ENCODE measurements at regions not wholly inside any gene's neighbourhood (a gene's known extent, or its start where the extent isn't known, plus 50 kb on each side); places are given as distances from the start of the nearest gene placed in this dataset.
A peak's percentile ranks its signal among the peaks of the same experiment; 100 is the strongest.

GRCh38 chr10:21437770-21438382 is 87.6 kb downstream of the SKIDA1 start:
- H4K91ac ChIP-seq (ENCODE audit: low read depth, low read length, poor library complexity), result no peak overlapping the region
- WGBS, 2 donors (ENCODE audit: extremely low coverage in 2 of 2, insufficient read length in 2 of 2, insufficient replicate concordance in 1 of 2), result no CpG with 5 or more reads among the region's 8 CpGs
- DNase-seq (ENCODE audit: low spot score), result no peak

DNA sequence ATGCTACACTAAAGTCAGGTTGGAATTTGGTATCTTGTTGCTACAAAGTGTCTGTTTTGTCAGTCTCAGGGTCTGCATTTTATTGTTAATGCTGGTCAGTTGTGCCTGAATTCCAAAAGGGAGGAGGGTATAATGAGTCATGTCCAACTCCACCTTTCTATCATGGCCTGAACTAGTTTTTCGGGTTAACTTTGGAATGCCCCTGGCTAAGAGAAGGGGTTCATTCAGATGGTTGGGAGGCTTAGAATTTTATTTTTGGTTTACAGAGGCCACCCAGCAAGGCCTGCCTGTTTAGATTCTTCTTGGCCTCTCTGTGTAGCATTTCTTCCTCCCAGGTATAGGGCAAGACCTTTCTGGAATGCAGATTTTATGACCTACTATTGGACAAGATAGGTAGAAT is 93.2 kb downstream of the SKIDA1 start:
- no peaks in the 10 kb centered on the region for H3K79me1 ChIP-seq (ENCODE audit: low read depth, low read length)
- no peak overlapping the region for H2BK120ac ChIP-seq (ENCODE audit: low read depth, low read length)
- H3K4me2 ChIP-seq (ENCODE audit: insufficient read depth, low read length, poor library complexity, severe bottlenecking), result no peak overlapping the region
- no peak overlapping the region for H2BK5ac ChIP-seq (ENCODE audit: low read length)
- no peaks in the 10 kb centered on the region for H3K27me3 ChIP-seq (ENCODE audit: control insufficient read depth in 3 of 3, insufficient read depth in 3 of 3, low read depth in 1 of 3, low read length in 3 of 3)
- peaks cover 0 to 2% of the 10 kb centered on the region in 2 donors for H3K36me3 ChIP-seq (replicated peaks in 1 of 2; ENCODE audit: control insufficient read depth in 2 of 2, insufficient read depth in 2 of 2, low read length in 2 of 2)
- WGBS, 2 donors (ENCODE audit: extremely low coverage in 2 of 2, insufficient read length in 2 of 2, insufficient replicate concordance in 1 of 2), result no CpG with 5 or more reads among the region's 1 CpG
- H3K18ac ChIP-seq (ENCODE audit: low read length), result no peak overlapping the region
- peaks cover 11 to 14% of the 10 kb centered on the region in 2 donors for H3K9me3 ChIP-seq (replicated peaks in 1 of 2; ENCODE audit: control insufficient read depth in 2 of 2, insufficient read depth in 1 of 2, low read depth in 1 of 2, low read length in 2 of 2)
- H4K8ac ChIP-seq (ENCODE audit: low read depth, low read length), result no peak overlapping the region
- no peak for DNase-seq (ENCODE audit: low spot score)
- no peak overlapping the region for H3K23ac ChIP-seq (ENCODE audit: low read depth, low read length, poor library complexity)
- no peak overlapping the region for H2BK15ac ChIP-seq (ENCODE audit: low read length)
- no peak overlapping the region for H3K14ac ChIP-seq (ENCODE audit: low read length)
- no peak overlapping the region for H3K4ac ChIP-seq (ENCODE audit: low read length)
- no peak overlapping the region for H3K27ac ChIP-seq (replicated peaks; ENCODE audit: low read length)
- no peaks in the 10 kb centered on the region for H3K4me1 ChIP-seq (ENCODE audit: control insufficient read depth in 2 of 2, insufficient read depth in 1 of 2, low read depth in 1 of 2, low read length in 2 of 2)
- no peak overlapping the region for H3K9ac ChIP-seq (ENCODE audit: low read depth, low read length, poor library complexity)
- H2BK12ac ChIP-seq (ENCODE audit: low read length), result no peak overlapping the region
- no peak overlapping the region for H3K4me3 ChIP-seq (ENCODE audit: low read length in 2 of 2)
- H2AK5ac ChIP-seq (ENCODE audit: low read depth, low read length), result no peak overlapping the region
- no peak overlapping the region for H2AFZ ChIP-seq (ENCODE audit: low read length)
- no peak overlapping the region for H4K91ac ChIP-seq (ENCODE audit: low read depth, low read length, poor library complexity)

More at GRCh38 chr10:21437770-21438382, 87.6 kb downstream of the SKIDA1 start:
- no peak overlapping the region for H3K9ac ChIP-seq (ENCODE audit: low read depth, low read length, poor library complexity)
- no peak overlapping the region for H3K4me2 ChIP-seq (ENCODE audit: insufficient read depth, low read length, poor library complexity, severe bottlenecking)
- H2BK120ac ChIP-seq (ENCODE audit: low read depth, low read length), result no peak overlapping the region
- H3K14ac ChIP-seq (ENCODE audit: low read length), result no peak overlapping the region
- no peak overlapping the region for H2BK12ac ChIP-seq (ENCODE audit: low read length)
- H4K8ac ChIP-seq (ENCODE audit: low read depth, low read length), result no peak overlapping the region
- H2BK5ac ChIP-seq (ENCODE audit: low read length), result no peak overlapping the region
- no peak overlapping the region for H2BK15ac ChIP-seq (ENCODE audit: low read length)
- no peaks in the 10 kb centered on the region for H3K79me1 ChIP-seq (ENCODE audit: low read depth, low read length)
- H3K18ac ChIP-seq (ENCODE audit: low read length), result no peak overlapping the region
- no peak overlapping the region for H2AFZ ChIP-seq (ENCODE audit: low read length)
- no peak overlapping the region for H3K4me3 ChIP-seq (ENCODE audit: low read length in 2 of 2)
- no peaks in the 10 kb centered on the region for H3K4me1 ChIP-seq (ENCODE audit: control insufficient read depth in 2 of 2, insufficient read depth in 1 of 2, low read depth in 1 of 2, low read length in 2 of 2)
- H3K27ac ChIP-seq (replicated peaks; ENCODE audit: low read length), result no peak overlapping the region
- H3K23ac ChIP-seq (ENCODE audit: low read depth, low read length, poor library complexity), result no peak overlapping the region
- no peak overlapping the region for H2AK5ac ChIP-seq (ENCODE audit: low read depth, low read length)
- H3K4ac ChIP-seq (ENCODE audit: low read length), result no peak overlapping the region
- no peaks in the 10 kb centered on the region for H3K27me3 ChIP-seq (ENCODE audit: control insufficient read depth in 3 of 3, insufficient read depth in 3 of 3, low read depth in 1 of 3, low read length in 3 of 3)
- no peaks in the 10 kb centered on the region for H3K36me3 ChIP-seq (replicated peaks in 1 of 2; ENCODE audit: control insufficient read depth in 2 of 2, insufficient read depth in 2 of 2, low read length in 2 of 2)
- no peaks in the 10 kb centered on the region for H3K9me3 ChIP-seq (replicated peaks in 1 of 2; ENCODE audit: control insufficient read depth in 2 of 2, insufficient read depth in 1 of 2, low read depth in 1 of 2, low read length in 2 of 2)

DNA sequence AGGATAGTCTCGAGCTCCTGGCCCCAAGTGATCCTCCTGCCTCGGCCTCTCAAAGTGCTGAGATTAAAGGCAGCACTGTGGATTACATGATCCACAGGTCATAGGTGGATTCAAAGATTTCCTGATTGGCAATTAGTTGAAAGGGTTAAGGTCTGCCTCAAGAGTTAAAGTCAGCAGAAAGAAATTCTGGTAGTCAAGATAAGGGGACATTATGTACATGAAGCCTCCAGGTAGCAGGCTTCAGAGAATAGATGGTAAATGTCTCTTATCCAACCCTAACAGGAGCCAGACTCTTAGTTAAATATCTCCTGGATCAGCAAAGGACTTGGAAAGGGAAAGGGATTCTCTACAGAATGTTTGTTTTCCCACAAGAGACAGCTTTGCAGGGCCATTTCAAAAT is 93.7 kb downstream of the SKIDA1 start:
- H2BK5ac ChIP-seq (ENCODE audit: low read length), result no peak overlapping the region
- no peak overlapping the region for H4K91ac ChIP-seq (ENCODE audit: low read depth, low read length, poor library complexity)
- H3K4ac ChIP-seq (ENCODE audit: low read length), result no peak overlapping the region
- no peak overlapping the region for H3K14ac ChIP-seq (ENCODE audit: low read length)
- H3K23ac ChIP-seq (ENCODE audit: low read depth, low read length, poor library complexity), result no peak overlapping the region
- WGBS, 2 donors (ENCODE audit: extremely low coverage in 2 of 2, insufficient read length in 2 of 2, insufficient replicate concordance in 1 of 2), result no CpG with 5 or more reads among the region's 2 CpGs
- no peaks in the 10 kb centered on the region for H3K4me1 ChIP-seq (ENCODE audit: control insufficient read depth in 2 of 2, insufficient read depth in 1 of 2, low read depth in 1 of 2, low read length in 2 of 2)
- no peak overlapping the region for H3K27ac ChIP-seq (replicated peaks; ENCODE audit: low read length)
- H3K27me3 ChIP-seq (ENCODE audit: control insufficient read depth in 3 of 3, insufficient read depth in 3 of 3, low read depth in 1 of 3, low read length in 3 of 3), result no peaks in the 10 kb centered on the region
- H3K18ac ChIP-seq (ENCODE audit: low read length), result no peak overlapping the region
- H2BK120ac ChIP-seq (ENCODE audit: low read depth, low read length), result no peak overlapping the region
- H3K4me2 ChIP-seq (ENCODE audit: insufficient read depth, low read length, poor library complexity, severe bottlenecking), result no peak overlapping the region
- no peak overlapping the region for H3K9ac ChIP-seq (ENCODE audit: low read depth, low read length, poor library complexity)
- H2BK12ac ChIP-seq (ENCODE audit: low read length), result no peak overlapping the region
- no peak overlapping the region for H2AFZ ChIP-seq (ENCODE audit: low read length)
- no peak overlapping the region for H4K8ac ChIP-seq (ENCODE audit: low read depth, low read length)
- peaks cover 13 to 18% of the 10 kb centered on the region in 2 donors for H3K9me3 ChIP-seq (replicated peaks in 1 of 2; ENCODE audit: control insufficient read depth in 2 of 2, insufficient read depth in 1 of 2, low read depth in 1 of 2, low read length in 2 of 2)
- H2BK15ac ChIP-seq (ENCODE audit: low read length), result no peak overlapping the region
- H2AK5ac ChIP-seq (ENCODE audit: low read depth, low read length), result no peak overlapping the region
- no peaks in the 10 kb centered on the region for H3K79me1 ChIP-seq (ENCODE audit: low read depth, low read length)
- no peak for DNase-seq (ENCODE audit: low spot score)
- H3K4me3 ChIP-seq (ENCODE audit: low read length in 2 of 2), result no peak overlapping the region
- H3K36me3 ChIP-seq (replicated peaks in 1 of 2; ENCODE audit: control insufficient read depth in 2 of 2, insufficient read depth in 2 of 2, low read length in 2 of 2), result peaks cover 0 to 2% of the 10 kb centered on the region in 2 donors

DNA sequence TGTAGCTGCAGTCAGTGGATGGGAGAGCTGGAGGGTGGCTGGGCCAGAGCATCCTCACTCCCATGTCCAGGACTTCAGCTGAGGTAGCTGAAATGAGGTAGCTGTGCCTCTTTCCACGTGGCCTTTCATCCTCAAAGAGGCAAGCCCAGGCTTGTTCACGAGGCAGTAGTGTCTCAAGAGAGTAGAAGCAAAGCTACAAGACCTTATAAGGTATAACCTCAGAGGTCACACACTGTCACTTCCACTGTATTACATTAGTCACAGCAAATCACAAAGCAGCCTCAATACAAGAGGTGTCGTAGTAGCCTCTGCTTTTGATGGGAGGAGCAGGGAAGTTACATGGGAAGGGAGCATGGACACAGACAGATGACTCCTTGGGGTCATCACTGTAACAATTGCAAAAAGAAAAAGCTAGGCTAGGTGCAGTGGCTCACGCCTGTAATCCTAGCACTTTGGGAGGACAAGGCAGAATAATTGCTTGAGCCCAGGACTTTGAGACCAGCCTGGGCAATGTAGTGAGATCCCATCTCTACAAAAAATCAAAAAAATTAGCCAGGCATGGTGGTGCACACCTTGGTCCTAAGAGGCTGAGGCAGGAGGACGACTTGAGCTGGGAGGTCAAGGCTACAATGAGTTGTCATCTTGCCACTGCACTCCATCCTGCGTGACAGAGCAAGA is 97.5 kb downstream of the SKIDA1 start:
- no peak overlapping the region for H3K4me3 ChIP-seq (ENCODE audit: low read length in 2 of 2)
- no CpG with 5 or more reads among the region's 6 CpGs for WGBS, 2 donors (ENCODE audit: extremely low coverage in 2 of 2, insufficient read length in 2 of 2, insufficient replicate concordance in 1 of 2)
- H3K4me2 ChIP-seq (ENCODE audit: insufficient read depth, low read length, poor library complexity, severe bottlenecking), result no peak overlapping the region
- no peak for DNase-seq (ENCODE audit: low spot score)
- no peak overlapping the region for H2BK12ac ChIP-seq (ENCODE audit: low read length)
- no peak overlapping the region for H2AK5ac ChIP-seq (ENCODE audit: low read depth, low read length)
- no peak overlapping the region for H4K8ac ChIP-seq (ENCODE audit: low read depth, low read length)
- H3K23ac ChIP-seq (ENCODE audit: low read depth, low read length, poor library complexity), result no peak overlapping the region
- no peak overlapping the region for H2BK5ac ChIP-seq (ENCODE audit: low read length)
- H3K27me3 ChIP-seq (ENCODE audit: control insufficient read depth in 3 of 3, insufficient read depth in 3 of 3, low read depth in 1 of 3, low read length in 3 of 3), result no peaks in the 10 kb centered on the region
- peaks cover 18 to 24% of the 10 kb centered on the region in 2 donors for H3K9me3 ChIP-seq (replicated peaks in 1 of 2; ENCODE audit: control insufficient read depth in 2 of 2, insufficient read depth in 1 of 2, low read depth in 1 of 2, low read length in 2 of 2)
- H3K79me1 ChIP-seq (ENCODE audit: low read depth, low read length), result no peaks in the 10 kb centered on the region
- H2AFZ ChIP-seq (ENCODE audit: low read length), result peak overlapping the region; percentile 46
- H2BK15ac ChIP-seq (ENCODE audit: low read length), result no peak overlapping the region
- no peaks in the 10 kb centered on the region for H3K4me1 ChIP-seq (ENCODE audit: control insufficient read depth in 2 of 2, insufficient read depth in 1 of 2, low read depth in 1 of 2, low read length in 2 of 2)
- H3K9ac ChIP-seq (ENCODE audit: low read depth, low read length, poor library complexity), result no peak overlapping the region
- no peak overlapping the region for H3K4ac ChIP-seq (ENCODE audit: low read length)
- H2BK120ac ChIP-seq (ENCODE audit: low read depth, low read length), result no peak overlapping the region
- H3K14ac ChIP-seq (ENCODE audit: low read length), result no peak overlapping the region
- H3K27ac ChIP-seq (replicated peaks; ENCODE audit: low read length), result no peak overlapping the region
- peaks cover 0 to 2% of the 10 kb centered on the region in 2 donors for H3K36me3 ChIP-seq (replicated peaks in 1 of 2; ENCODE audit: control insufficient read depth in 2 of 2, insufficient read depth in 2 of 2, low read length in 2 of 2)
- H4K91ac ChIP-seq (ENCODE audit: low read depth, low read length, poor library complexity), result no peak overlapping the region
- no peak overlapping the region for H3K18ac ChIP-seq (ENCODE audit: low read length)

Measured in neuronal stem cell (in vitro differentiated cells).